GM12878 (cell line): ENCODE measurements at regions not wholly inside any gene's neighbourhood (a gene's known extent, or its start where the extent isn't known, plus 50 kb on each side); places are given as distances from the start of the nearest gene placed in this dataset.

Experiments used
- ATAC-seq: fragments of 200-7000 bp; cut with Tn5 transposase; 3 replicates; pipeline ENCODE4 v1.9.1; 2020; ENCODE audit warnings: mild to moderate bottlenecking, moderate library complexity
- BruUV-seq: library from RNA; stranded (reverse); fragments of 400-500 nt; replicated peaks from 2 replicates; lab custom pipeline; 2021; lab: Mats Ljungman, UMichigan
- CTCF ChIA-PET: fragments of 300-600 bp; sonication (Branson Sonifier 250); formaldehyde crosslinking; extraction: SDS; loops from one replicate; lab custom pipeline; 2021; ENCODE audit warnings: inconsistent platforms; lab: Yijun Ruan, JAX
- POLR2A ChIA-PET: fragments of 350-600 bp; formaldehyde crosslinking; extraction: SDS; loops from one replicate; lab custom pipeline; 2021; ENCODE audit warnings: inconsistent platforms; lab: Charles Lee
- RAD21 ChIA-PET: fragments of 300-600 bp; sonication (Branson Sonifier 250); formaldehyde crosslinking; loops from one replicate; lab custom pipeline; 2023; ENCODE audit warnings: antibody characterized with exemption; ENCODE audit not compliant: unreplicated experiment; lab: Charles Lee
- SMC1A ChIA-PET: fragments of 300-600 bp; sonication (Branson Sonifier 250); formaldehyde crosslinking; loops from one replicate; lab custom pipeline; 2023; ENCODE audit not compliant: unreplicated experiment, uncharacterized antibody; lab: Charles Lee
- DNase-seq: peaks from one replicate; pipeline ENCODE4 v3.0.0-alpha.2; 2011; ENCODE audit warnings: low read depth, low spot score
- FAIRE-seq: peaks from 3 replicates; lab custom pipeline; 2011; peaks lifted over from hg19 to GRCh38; lab: Jason Lieb, UNC
- H2AFZ ChIP-seq: 2 replicates; pipeline ENCODE4 v1.6.0; 2011; ENCODE audit warnings: low read depth, low read length, control low read depth; ENCODE audit not compliant: control insufficient read depth
- H3K27ac ChIP-seq: 2 replicates; pipeline ENCODE4 v1.5.1; 2011; ENCODE audit warnings: control low read depth; ENCODE audit not compliant: control insufficient read depth, insufficient read depth
- H3K27me3 ChIP-seq, 2 experiments: replicated peaks in 1 of 2; 2 replicates each; pipeline versions ENCODE4 v1.6.0 to v1.6.1; 2011; ENCODE audit warnings: low read length in 1 of 2; ENCODE audit not compliant: control insufficient read depth in 2 of 2, insufficient read depth in 2 of 2
- H3K36me3 ChIP-seq, 2 experiments: 2 replicates each; pipeline ENCODE4 v1.5.1; 2011; ENCODE audit warnings: low read length in 1 of 2; ENCODE audit not compliant: control insufficient read depth in 2 of 2, insufficient read depth in 2 of 2
- H3K4me1 ChIP-seq: 2 replicates; pipeline ENCODE4 v1.6.1; 2011; ENCODE audit warnings: mild to moderate bottlenecking, low read length, moderate library complexity, mixed read lengths; ENCODE audit not compliant: control insufficient read depth, insufficient read depth
- H3K4me2 ChIP-seq: 2 replicates; pipeline ENCODE4 v1.6.0; 2011; ENCODE audit warnings: control low read depth; ENCODE audit not compliant: control insufficient read depth, insufficient read depth
- H3K4me3 ChIP-seq: fragments of 200-600 bp; sonication (generic); 2 replicates; pipeline ENCODE4 v1.5.1; 2016
- H3K79me2 ChIP-seq: 2 replicates; pipeline ENCODE4 v1.6.0; 2011; ENCODE audit warnings: low read length; ENCODE audit not compliant: control insufficient read depth, insufficient read depth
- H3K9ac ChIP-seq: 2 replicates; pipeline ENCODE4 v1.8.0; 2011; ENCODE audit warnings: low read length, control low read depth, mixed read lengths; ENCODE audit not compliant: control insufficient read depth, insufficient read depth
- H3K9me3 ChIP-seq: replicated peaks from 3 replicates; pipeline ENCODE4 v1.5.1; 2011; ENCODE audit warnings: mild to moderate bottlenecking, low read length; ENCODE audit not compliant: control insufficient read depth, insufficient read depth
- H4K20me1 ChIP-seq: 2 replicates; pipeline ENCODE4 v1.6.0; 2011; ENCODE audit not compliant: control insufficient read depth, insufficient read depth
- ASH2L ChIP-seq: fragments of 300-600, 200-600 bp; sonication (generic); IDR thresholded peaks from 2 replicates; pipeline ENCODE4 v1.6.1; 2017; ENCODE audit warnings: low read depth, mild to moderate bottlenecking, borderline replicate concordance
- CBFB ChIP-seq: IDR thresholded peaks from 2 replicates; pipeline ENCODE4 v1.6.1; 2016; ENCODE audit warnings: antibody characterized with exemption, low read depth
- EED ChIP-seq: sonication (generic); IDR thresholded peaks from 2 replicates; pipeline ENCODE4 v1.6.1; 2016; ENCODE audit warnings: antibody characterized with exemption, low read depth
- ESRRA ChIP-seq: IDR thresholded peaks from 2 replicates; pipeline ENCODE4 v1.6.1; 2012; ENCODE audit warnings: mild to moderate bottlenecking, low read length, improper control_type of control experiment
- HDAC2 ChIP-seq: fragments of 200-600 bp; sonication (generic); IDR thresholded peaks from 2 replicates; pipeline ENCODE4 v1.6.1; 2017
- MAX ChIP-seq: IDR thresholded peaks from 2 replicates; pipeline ENCODE4 v1.6.1; 2012; ENCODE audit warnings: low read depth, low read length, improper control_type of control experiment
- MEF2A ChIP-seq: IDR thresholded peaks from 2 replicates; pipeline ENCODE4 v1.6.1; 2011; ENCODE audit warnings: low read depth, mild to moderate bottlenecking, low read length, moderate library complexity; ENCODE audit not compliant: insufficient read depth
- MEF2B ChIP-seq: fragments of 450-650 bp; IDR thresholded peaks from 2 replicates; pipeline ENCODE4 v1.6.1; 2018; ENCODE audit warnings: mild to moderate bottlenecking, moderate library complexity; ENCODE audit not compliant: partially characterized antibody, poor library complexity, severe bottlenecking
- MYB ChIP-seq: fragments of 150-350 bp; IDR thresholded peaks from 2 replicates; pipeline ENCODE4 v1.6.1; 2014; ENCODE audit warnings: mild to moderate bottlenecking, low read depth, low read length, borderline replicate concordance
- NFIC ChIP-seq: IDR thresholded peaks from 2 replicates; pipeline ENCODE4 v1.6.1; 2012; ENCODE audit warnings: low read depth, mild to moderate bottlenecking, inconsistent platforms, low read length, moderate library complexity
- NR2C2 ChIP-seq: IDR thresholded peaks from 2 replicates; pipeline ENCODE4 v1.6.1; 2011; ENCODE audit warnings: borderline replicate concordance, low read depth; ENCODE audit not compliant: control insufficient read depth, insufficient read length
- POLR2AphosphoS2 ChIP-seq: IDR thresholded peaks from 2 replicates; pipeline ENCODE4 v1.6.1; 2011; ENCODE audit warnings: low read depth, mild to moderate bottlenecking, low read length, improper control_type of control experiment, moderate library complexity
- POU2F2 ChIP-seq: IDR thresholded peaks from 3 replicates; pipeline ENCODE4 v1.6.1; 2011; ENCODE audit warnings: low read depth, mild to moderate bottlenecking, low read length, borderline replicate concordance
- RELB ChIP-seq: fragments of 450-650 bp; IDR thresholded peaks from 2 replicates; pipeline ENCODE4 v1.6.1; 2017; ENCODE audit warnings: low read depth, mild to moderate bottlenecking, moderate library complexity
- RUNX3 ChIP-seq: IDR thresholded peaks from 2 replicates; pipeline ENCODE4 v1.6.1; 2012; ENCODE audit warnings: low read length, inconsistent platforms
- SMAD5 ChIP-seq: IDR thresholded peaks from 2 replicates; pipeline ENCODE4 v1.6.1; 2016; ENCODE audit warnings: antibody characterized with exemption, low read depth
- TBL1XR1 ChIP-seq: IDR thresholded peaks from 2 replicates; pipeline ENCODE4 v1.6.1; 2012; ENCODE audit warnings: low read depth, low read length, improper control_type of control experiment
- USF1 ChIP-seq: IDR thresholded peaks from 2 replicates; pipeline ENCODE4 v1.6.1; 2011; ENCODE audit warnings: borderline replicate concordance, low read depth, mild to moderate bottlenecking, moderate library complexity, mixed read lengths, low read length; ENCODE audit not compliant: insufficient read depth; ENCODE audit errors: extremely low read length
- ZBED1 ChIP-seq: IDR thresholded peaks from 2 replicates; pipeline ENCODE4 v1.6.1; 2016; ENCODE audit warnings: borderline replicate concordance
- ZNF687 ChIP-seq: fragments of 450-650 bp; IDR thresholded peaks from 2 replicates; pipeline ENCODE4 v1.6.1; 2017; ENCODE audit warnings: mild to moderate bottlenecking, moderate library complexity
- WGBS: methylation state at CpG from one replicate; pipeline ENCODE4 v1.1.6; 2016; ENCODE audit warnings: low lambda C conversion rate; ENCODE audit not compliant: insufficient replicate concordance, insufficient coverage; ENCODE audit errors: missing lambda C conversion rate; 5-methylcytosine and 5-hydroxymethylcytosine counted together
- in situ Hi-C: fragments of 300-500 bp; cut with MboI; formaldehyde crosslinking; loops from 9 replicates; pipeline ENCODE4 v1.14.3; 2018; ENCODE audit warnings: mixed read lengths
- intact Hi-C: fragments of 100-400 bp; cut with micrococcal nuclease; formaldehyde crosslinking; loops from one replicate; pipeline ENCODE4 v1.14.2; 2022; ENCODE audit not compliant: unreplicated experiment

- no peak for TF ChIP-seq NFIC
- TF ChIP-seq ASH2L = no peak
- no peak for TF ChIP-seq TBL1XR1
- TF ChIP-seq EED = no peak
- TF ChIP-seq SMAD5 = no peak
- TF ChIP-seq CBFB = no peak
- no peak for TF ChIP-seq NR2C2
- TF ChIP-seq USF1 = no peak
- TF ChIP-seq RUNX3 = no peak
- TF ChIP-seq, all 136 proteins: peak for 0
These were observed 51.9 kb upstream of the ADAD1 start (continued) for GRCh38 chr4:122326908-122327307.

GRCh38 chr4:122328893-122329292 is 49.9 kb upstream of the ADAD1 start:
- Histone ChIP-seq H3K4me3 (no peak overlapping the region), H3K79me2 (no peaks in the 10 kb centered on the region), H3K9ac (no peak overlapping the region), H3K36me3 (no peaks in the 10 kb centered on the region; a peak in 1 of 4 replicates), H2AFZ (no peak overlapping the region), H3K9me3 (no peaks in the 10 kb centered on the region), H3K27ac (no peak overlapping the region), H3K27me3 (no peaks in the 10 kb centered on the region), H3K4me2 (no peak overlapping the region), H3K4me1 (no peaks in the 10 kb centered on the region), H4K20me1 (no peaks in the 10 kb centered on the region)
- no peak for FAIRE-seq
- in situ Hi-C loops = no loop called here
- POLR2A ChIA-PET = no interaction called here
- SMC1A ChIA-PET = no interaction called here
- intact Hi-C loops = no loop called here
- no TSS peak for BruUV-seq
- CTCF ChIA-PET = no interaction called here
- 100% methylated on average over 1 of the region's 1 CpG for WGBS
- DNase-seq = no peak
- no peak for ATAC-seq
- RAD21 ChIA-PET = no interaction called here
- no peak for TF ChIP-seq POU2F2
- TF ChIP-seq MEF2A = no peak
- TF ChIP-seq RELB = no peak
- TF ChIP-seq MYB = no peak
- TF ChIP-seq CBFB = no peak
- TF ChIP-seq MEF2B = no peak
- no peak for TF ChIP-seq MAX
- TF ChIP-seq ZBED1 = no peak
- no peak for TF ChIP-seq HDAC2
- no peak for TF ChIP-seq POLR2AphosphoS2
- no peak for TF ChIP-seq ZNF687
- no peak for TF ChIP-seq ESRRA
